K562 (cell line): ENCODE measurements at regions not wholly inside any gene's neighbourhood (a gene's known extent, or its start where the extent isn't known, plus 50 kb on each side); places are given as distances from the start of the nearest gene placed in this dataset.

Source experiments
- ATAC-seq: fragments of 200-7000 bp; cut with Tn5 transposase; 3 replicates; pipeline ENCODE4 v1.9.1; 2020; ENCODE audit warnings: moderate library complexity
- BruUV-seq: library from RNA; stranded (reverse); fragments of 400-500 nt; replicated peaks from 2 replicates; lab custom pipeline; 2021; lab: Mats Ljungman, UMichigan
- CTCF ChIA-PET: fragments of 300-600 bp; formaldehyde crosslinking; extraction: SDS; loops from one replicate; lab custom pipeline; 2021; ENCODE audit warnings: low intra/inter-chr PET ratio; lab: Yijun Ruan, JAX
- POLR2A ChIA-PET: fragments of 300-600, 350-650 bp; sonication (Branson Sonifier 250); formaldehyde crosslinking; extraction: SDS; loops from one replicate; lab custom pipeline; 2021; ENCODE audit warnings: antibody characterized with exemption, inconsistent platforms; lab: Yijun Ruan, JAX
- DNase-seq, 4 experiments: peaks; one replicate each; pipeline versions ENCODE4 v3.0.0 to v3.0.0-alpha.2; 2011 to 2018; ENCODE audit warnings: low spot score in 3 of 4, mixed read lengths in 3 of 4; ENCODE audit errors: extremely low read depth in 1 of 4
- FAIRE-seq: peaks from 2 replicates; lab custom pipeline; 2011; peaks lifted over from hg19 to GRCh38; lab: Jason Lieb, UNC
- H2AFZ ChIP-seq: 2 replicates; pipeline ENCODE4 v1.6.0; 2011; ENCODE audit warnings: low read depth, low read length, control low read depth, inconsistent platforms
- H3K27ac ChIP-seq: fragments of 200-600 bp; 3 replicates; pipeline ENCODE4 v1.8.0; 2011; ENCODE audit warnings: low read depth, mild to moderate bottlenecking, control low read depth, inconsistent platforms, low read length, moderate library complexity, mixed read lengths; ENCODE audit errors: extremely low read depth
- H3K27me3 ChIP-seq, 2 experiments: fragments of 300-600 bp in 1 of 2; 2 replicates in 1 of 2; 3 replicates in 1 of 2; pipeline versions ENCODE4 v1.6.0 to v1.8.0; 2011; ENCODE audit warnings: inconsistent platforms in 2 of 2, low read length in 2 of 2, mild to moderate bottlenecking in 1 of 2, mixed read lengths in 1 of 2, moderate library complexity in 1 of 2; ENCODE audit not compliant: control insufficient read depth in 2 of 2, insufficient read depth in 2 of 2
- H3K36me3 ChIP-seq: fragments of 300-600 bp; 3 replicates; pipeline ENCODE4 v1.8.0; 2011; ENCODE audit warnings: mild to moderate bottlenecking, low read length, inconsistent platforms; ENCODE audit not compliant: control insufficient read depth, insufficient read depth
- H3K4me1 ChIP-seq, 2 experiments: fragments of 200-600 bp in 1 of 2; replicated peaks in 1 of 2; 2 replicates in 1 of 2; 3 replicates in 1 of 2; pipeline versions ENCODE4 v1.5.1 to v1.8.0; 2011; ENCODE audit warnings: inconsistent platforms in 2 of 2, low read length in 2 of 2, mild to moderate bottlenecking in 1 of 2, mixed read lengths in 1 of 2, moderate library complexity in 1 of 2; ENCODE audit not compliant: control insufficient read depth in 2 of 2, insufficient read depth in 2 of 2
- H3K4me2 ChIP-seq: 2 replicates; pipeline ENCODE4 v1.6.1; 2011; ENCODE audit warnings: low read length, control low read depth, inconsistent platforms, mixed read lengths; ENCODE audit not compliant: insufficient read depth
- H3K4me3 ChIP-seq: fragments of 200-600 bp; sonication (generic), shearing (Covaris generic); 2 replicates; pipeline ENCODE4 v1.5.1; 2016; ENCODE audit warnings: control low read depth, inconsistent platforms
- H3K79me2 ChIP-seq: fragments of 200-600 bp; 3 replicates; pipeline ENCODE4 v1.8.0; 2011; ENCODE audit warnings: low read length, inconsistent platforms; ENCODE audit not compliant: control insufficient read depth, insufficient read depth
- H3K9ac ChIP-seq, 2 experiments: 2 replicates each; pipeline versions ENCODE4 v1.6.0 to v1.6.1; 2011; ENCODE audit warnings: low read depth in 2 of 2, low read length in 2 of 2, control low read depth in 1 of 2, inconsistent platforms in 1 of 2, mild to moderate bottlenecking in 1 of 2, mixed read lengths in 1 of 2; ENCODE audit not compliant: insufficient read depth in 1 of 2
- H3K9me1 ChIP-seq: one replicate; pipeline ENCODE4 v1.6.0; 2011; ENCODE audit warnings: inconsistent platforms, mild to moderate bottlenecking, low read length, moderate library complexity; ENCODE audit not compliant: control insufficient read depth, insufficient read depth
- H3K9me3 ChIP-seq: replicated peaks from 2 replicates; pipeline ENCODE4 v1.5.1; 2011; ENCODE audit warnings: low read depth, low read length, inconsistent platforms; ENCODE audit not compliant: control insufficient read depth, insufficient read depth
- H4K20me1 ChIP-seq: replicated peaks from 2 replicates; pipeline ENCODE4 v1.6.1; 2011; ENCODE audit warnings: low read length, inconsistent platforms, mixed read lengths; ENCODE audit not compliant: control insufficient read depth, insufficient read depth
- CBX8 ChIP-seq: fragments of 200-600 bp; sonication (generic); IDR thresholded peaks from 2 replicates; pipeline ENCODE4 v1.6.1; 2012; ENCODE audit warnings: borderline replicate concordance, mixed run types, low read depth, mild to moderate bottlenecking, moderate library complexity, mixed read lengths, low read length, control low read depth, inconsistent platforms; ENCODE audit not compliant: poor library complexity, severe bottlenecking; ENCODE audit errors: extremely low read depth
- MIER1 ChIP-seq: fragments of 450-650 bp; IDR thresholded peaks from 2 replicates; pipeline ENCODE4 v1.6.1; 2016; ENCODE audit warnings: antibody characterized with exemption, mild to moderate bottlenecking, low read depth
- RHOXF2B ChIP-seq: fragments of 250-450 bp; sonication (Bioruptor Pico); conservative IDR thresholded peaks from 2 replicates; pipeline ENCODE4 v1.5.1; 2021
- ZNF212 ChIP-seq: fragments of 450-650 bp; formaldehyde crosslinking; IDR thresholded peaks from 2 replicates; pipeline ENCODE4 v1.4.0; 2020; ENCODE audit warnings: mild to moderate bottlenecking
- ZNF24 ChIP-seq: fragments of 450-650 bp; IDR thresholded peaks from 2 replicates; pipeline ENCODE4 v1.6.1; 2016
- ZNF77 ChIP-seq: fragments of 250-450 bp; sonication (Bioruptor Pico); IDR thresholded peaks from 2 replicates; pipeline ENCODE4 v1.5.0; 2020
- WGBS: fragments of 100-300 bp; shearing (Covaris generic); methylation state at CpG from one replicate; pipeline ENCODE4 v1.1.6; 2016; ENCODE audit warnings: low coverage, mixed read lengths; ENCODE audit not compliant: insufficient coverage; ENCODE audit errors: missing lambda C conversion rate; 5-methylcytosine and 5-hydroxymethylcytosine counted together
- in situ Hi-C: fragments of 300-500 bp; cut with MboI; formaldehyde crosslinking; loops from 4 replicates; pipeline ENCODE4 v1.15.0; 2018; ENCODE audit warnings: inconsistent platforms, mixed read lengths
- intact Hi-C: fragments of 100-400 bp; cut with micrococcal nuclease; formaldehyde crosslinking; loops from 2 replicates; pipeline ENCODE4 v1.14.2; 2022
- TF ChIP-seq, protein P1 (sequence below): fragments of 150-350 bp; IDR thresholded peaks from 2 replicates; pipeline ENCODE4 v1.6.1; 2014; ENCODE audit warnings: low read depth, mild to moderate bottlenecking, low read length, borderline replicate concordance
- TF ChIP-seq, protein P2 (sequence below): fragments of 250-450 bp; sonication (Bioruptor Pico); IDR thresholded peaks from 2 replicates; pipeline ENCODE4 v1.8.0; 2022; ENCODE audit warnings: inconsistent platforms

DNA sequence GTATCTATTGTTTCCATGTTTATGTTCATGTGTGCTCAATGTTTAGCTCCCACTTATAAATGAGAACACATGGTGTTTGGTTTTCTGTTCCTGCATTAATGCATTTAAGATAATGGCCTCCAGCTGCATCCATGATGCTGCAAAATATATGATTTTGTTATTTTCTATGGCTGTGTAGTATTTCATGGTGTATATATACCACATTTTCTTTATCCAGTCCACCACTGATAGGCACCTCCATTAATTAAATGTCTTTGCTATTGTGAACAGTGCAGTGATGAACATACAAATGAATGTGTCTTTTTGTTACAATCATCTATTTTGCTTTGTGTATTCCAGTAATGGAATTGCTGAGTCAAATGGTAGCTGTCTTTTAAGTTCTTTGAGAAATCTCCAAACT, 329.4 kb upstream of the MAGI2 start:
- Histone ChIP-seq H3K4me2 (no peak overlapping the region), H3K36me3 (no peaks in the 10 kb centered on the region), H3K79me2 (no peaks in the 10 kb centered on the region), H3K27me3 (no peaks in the 10 kb centered on the region), H3K9ac (no peak overlapping the region), H2AFZ (no peak overlapping the region), H3K9me1 (no peaks in the 10 kb centered on the region), H3K27ac (no peak overlapping the region), H3K9me3 (no peaks in the 10 kb centered on the region), H3K4me1 (no peaks in the 10 kb centered on the region), H3K4me3 (no peak overlapping the region), H4K20me1 (no peaks in the 10 kb centered on the region)
- FAIRE-seq (no peak), DNase-seq (no peak), ATAC-seq (no peak)
- intact Hi-C loops (no loop called here), in situ Hi-C loops (no loop called here)
- ChIA-PET POLR2A (no interaction called here), CTCF (no interaction called here)
- no peak for TF ChIP-seq CBX8
- BruUV-seq: no TSS peak

DNA sequence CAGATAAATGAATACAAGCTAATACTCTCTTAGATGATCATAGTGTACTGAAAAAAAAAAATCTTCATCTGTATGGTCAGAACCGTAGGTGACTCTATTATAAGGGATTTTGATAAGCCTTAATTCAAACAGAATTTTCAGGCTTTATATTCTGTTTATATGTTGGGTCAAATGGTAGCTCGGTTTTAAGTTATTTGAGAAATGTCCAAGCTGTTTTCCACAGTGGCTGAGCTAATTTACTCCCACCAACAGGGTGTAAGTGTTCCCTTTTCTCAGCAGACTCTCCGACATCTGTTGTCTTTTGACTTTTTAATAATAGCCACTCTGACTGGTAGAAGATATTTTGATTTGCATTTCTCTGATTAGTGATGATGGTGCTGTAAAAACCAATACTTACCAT, 328.8 kb upstream of the MAGI2 start:
- TF ChIP-seq ZNF212 (CRISPR knock-in tag): no peak
- no peak for TF ChIP-seq ZNF77 (CRISPR knock-in tag)
- TF ChIP-seq, protein P1, sequence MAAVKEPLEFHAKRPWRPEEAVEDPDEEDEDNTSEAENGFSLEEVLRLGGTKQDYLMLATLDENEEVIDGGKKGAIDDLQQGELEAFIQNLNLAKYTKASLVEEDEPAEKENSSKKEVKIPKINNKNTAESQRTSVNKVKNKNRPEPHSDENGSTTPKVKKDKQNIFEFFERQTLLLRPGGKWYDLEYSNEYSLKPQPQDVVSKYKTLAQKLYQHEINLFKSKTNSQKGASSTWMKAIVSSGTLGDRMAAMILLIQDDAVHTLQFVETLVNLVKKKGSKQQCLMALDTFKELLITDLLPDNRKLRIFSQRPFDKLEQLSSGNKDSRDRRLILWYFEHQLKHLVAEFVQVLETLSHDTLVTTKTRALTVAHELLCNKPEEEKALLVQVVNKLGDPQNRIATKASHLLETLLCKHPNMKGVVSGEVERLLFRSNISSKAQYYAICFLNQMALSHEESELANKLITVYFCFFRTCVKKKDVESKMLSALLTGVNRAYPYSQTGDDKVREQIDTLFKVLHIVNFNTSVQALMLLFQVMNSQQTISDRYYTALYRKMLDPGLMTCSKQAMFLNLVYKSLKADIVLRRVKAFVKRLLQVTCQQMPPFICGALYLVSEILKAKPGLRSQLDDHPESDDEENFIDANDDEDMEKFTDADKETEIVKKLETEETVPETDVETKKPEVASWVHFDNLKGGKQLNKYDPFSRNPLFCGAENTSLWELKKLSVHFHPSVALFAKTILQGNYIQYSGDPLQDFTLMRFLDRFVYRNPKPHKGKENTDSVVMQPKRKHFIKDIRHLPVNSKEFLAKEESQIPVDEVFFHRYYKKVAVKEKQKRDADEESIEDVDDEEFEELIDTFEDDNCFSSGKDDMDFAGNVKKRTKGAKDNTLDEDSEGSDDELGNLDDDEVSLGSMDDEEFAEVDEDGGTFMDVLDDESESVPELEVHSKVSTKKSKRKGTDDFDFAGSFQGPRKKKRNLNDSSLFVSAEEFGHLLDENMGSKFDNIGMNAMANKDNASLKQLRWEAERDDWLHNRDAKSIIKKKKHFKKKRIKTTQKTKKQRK: no peak
- TF ChIP-seq, protein P2, sequence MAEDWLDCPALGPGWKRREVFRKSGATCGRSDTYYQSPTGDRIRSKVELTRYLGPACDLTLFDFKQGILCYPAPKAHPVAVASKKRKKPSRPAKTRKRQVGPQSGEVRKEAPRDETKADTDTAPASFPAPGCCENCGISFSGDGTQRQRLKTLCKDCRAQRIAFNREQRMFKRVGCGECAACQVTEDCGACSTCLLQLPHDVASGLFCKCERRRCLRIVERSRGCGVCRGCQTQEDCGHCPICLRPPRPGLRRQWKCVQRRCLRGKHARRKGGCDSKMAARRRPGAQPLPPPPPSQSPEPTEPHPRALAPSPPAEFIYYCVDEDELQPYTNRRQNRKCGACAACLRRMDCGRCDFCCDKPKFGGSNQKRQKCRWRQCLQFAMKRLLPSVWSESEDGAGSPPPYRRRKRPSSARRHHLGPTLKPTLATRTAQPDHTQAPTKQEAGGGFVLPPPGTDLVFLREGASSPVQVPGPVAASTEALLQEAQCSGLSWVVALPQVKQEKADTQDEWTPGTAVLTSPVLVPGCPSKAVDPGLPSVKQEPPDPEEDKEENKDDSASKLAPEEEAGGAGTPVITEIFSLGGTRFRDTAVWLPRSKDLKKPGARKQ: no peak
- no peak for TF ChIP-seq RHOXF2B (CRISPR knock-in tag)
- no peak for TF ChIP-seq ZNF24
- TF ChIP-seq MIER1: no peak
- TF ChIP-seq, all 486 proteins: peak for 0
- intact Hi-C loops: no loop called here
- BruUV-seq: no TSS peak

More for the DNA sequence above, 328.8 kb upstream of the MAGI2 start:
- in situ Hi-C loops: no loop called here
- no peak for ATAC-seq
- H4K20me1 ChIP-seq: no peaks in the 10 kb centered on the region
- no peaks in the 10 kb centered on the region for H3K79me2 ChIP-seq
- no peak overlapping the region for H3K4me3 ChIP-seq
- H3K27me3 ChIP-seq: no peaks in the 10 kb centered on the region
- H3K36me3 ChIP-seq: no peaks in the 10 kb centered on the region
- H3K9me1 ChIP-seq: no peaks in the 10 kb centered on the region
- no peak overlapping the region for H2AFZ ChIP-seq
- no peak overlapping the region for H3K4me2 ChIP-seq
- H3K9me3 ChIP-seq: no peaks in the 10 kb centered on the region
- H3K27ac ChIP-seq: no peak overlapping the region
- H3K9ac ChIP-seq: no peak overlapping the region
- no peak for FAIRE-seq
- POLR2A ChIA-PET: no interaction called here
- no peaks in the 10 kb centered on the region for H3K4me1 ChIP-seq
- CTCF ChIA-PET: no interaction called here
- WGBS: 1% methylated on average over 3 of the region's 3 CpGs
- DNase-seq: no peak
